Right atrium auricular region (tissue), 2 donors: ENCODE measurements at regions not wholly inside any gene's neighbourhood (a gene's known extent, or its start where the extent isn't known, plus 50 kb on each side); places are given as distances from the start of the nearest gene placed in this dataset.

Experiments
- DNase-seq: peaks from one replicate; pipeline ENCODE4 v3.0.0-alpha.2; 2019; ENCODE audit warnings: low spot score
- H3K27ac ChIP-seq, 2 donors: fragments of 200-600 bp; sonication (generic); 1 replicate in 1 of 2; 2 replicates in 1 of 2; pipeline ENCODE4 v1.5.1; 2016 to 2019
- H3K27me3 ChIP-seq, 2 donors: fragments of 200-600 bp; sonication (generic); one replicate each; pipeline versions ENCODE4 v1.5.1 to v1.6.0; 2017 to 2019
- H3K36me3 ChIP-seq: fragments of 200-600 bp; sonication (generic); one replicate; pipeline ENCODE4 v1.5.1; 2016
- H3K4me1 ChIP-seq, 2 donors: fragments of 200-600 bp; sonication (generic); one replicate each; pipeline versions ENCODE4 v1.5.1 to v1.6.0; 2017 to 2019
- H3K4me3 ChIP-seq, 2 donors: fragments of 200-600 bp; sonication (generic); 1 replicate in 1 of 2; 2 replicates in 1 of 2; pipeline ENCODE4 v1.5.1; 2017 to 2019; ENCODE audit warnings: mild to moderate bottlenecking in 1 of 2, moderate library complexity in 1 of 2
- H3K9me3 ChIP-seq, 2 donors: fragments of 200-600 bp; sonication (generic); one replicate each; pipeline ENCODE4 v1.5.1; 2019
- CTCF ChIP-seq, 2 donors: fragments of 200-600 bp; sonication (generic); IDR thresholded peaks; one replicate each; pipeline ENCODE4 v1.5.1; 2019; ENCODE audit warnings: antibody characterized with exemption in 2 of 2

- no peak for DNase-seq
- H3K4me3 ChIP-seq = no peak overlapping the region
- no peaks in the 10 kb centered on the region for H3K27me3 ChIP-seq
- no peaks in the 10 kb centered on the region for H3K36me3 ChIP-seq
- no peaks in the 10 kb centered on the region for H3K9me3 ChIP-seq
- no peak for TF ChIP-seq CTCF (IDR thresholded peaks at IDR 0.05)
- no peak overlapping the region for H3K27ac ChIP-seq
- H3K4me1 ChIP-seq = no peaks in the 10 kb centered on the region
These were observed 88.2 kb downstream of the LRATD1 start for GRCh38 chr2:14720739-14721138.

- peaks cover 0 to 4% of the 10 kb centered on the region in 2 donors for H3K9me3 ChIP-seq
- TF ChIP-seq CTCF (IDR thresholded peaks at IDR 0.05) = no peak
- H3K27ac ChIP-seq = no peak overlapping the region
- no peaks in the 10 kb centered on the region for H3K4me1 ChIP-seq
- DNase-seq = no peak
- H3K36me3 ChIP-seq = no peaks in the 10 kb centered on the region
- no peak overlapping the region for H3K4me3 ChIP-seq
- no peaks in the 10 kb centered on the region for H3K27me3 ChIP-seq
These were observed 90.5 kb downstream of the LRATD1 start for GRCh38 chr2:14722904-14723570.

DNA sequence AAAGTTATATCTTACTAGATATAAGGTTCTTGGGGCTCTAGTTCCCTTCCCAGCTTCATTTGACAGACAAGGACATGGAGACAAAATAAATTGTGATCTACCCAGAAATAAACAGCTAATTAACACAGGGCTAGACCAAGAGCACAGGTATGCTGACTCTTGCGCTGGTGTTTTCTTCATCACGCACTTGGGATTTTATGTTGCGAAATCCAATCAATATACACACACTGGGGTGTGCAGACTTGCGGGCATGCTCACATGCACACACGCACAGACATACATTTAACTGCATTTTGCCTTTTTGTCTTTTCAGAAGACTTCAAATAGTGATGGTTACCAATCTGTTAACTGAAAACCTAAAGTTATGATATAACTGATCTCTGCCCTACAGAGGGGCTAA is 91.2 kb downstream of the LRATD1 start:
- Histone ChIP-seq H3K4me3 (no peak overlapping the region), H3K27me3 (no peaks in the 10 kb centered on the region), H3K36me3 (no peaks in the 10 kb centered on the region), H3K4me1 (no peaks in the 10 kb centered on the region), H3K9me3 (peaks cover 0 to 4% of the 10 kb centered on the region in 2 donors), H3K27ac (no peak overlapping the region)
- no peak for DNase-seq
- TF ChIP-seq CTCF (IDR thresholded peaks at IDR 0.05) = no peak

GRCh38 chr2:14735696-14736095 is 103.2 kb downstream of the LRATD1 start:
- H3K4me1 ChIP-seq = no peaks in the 10 kb centered on the region

DNA sequence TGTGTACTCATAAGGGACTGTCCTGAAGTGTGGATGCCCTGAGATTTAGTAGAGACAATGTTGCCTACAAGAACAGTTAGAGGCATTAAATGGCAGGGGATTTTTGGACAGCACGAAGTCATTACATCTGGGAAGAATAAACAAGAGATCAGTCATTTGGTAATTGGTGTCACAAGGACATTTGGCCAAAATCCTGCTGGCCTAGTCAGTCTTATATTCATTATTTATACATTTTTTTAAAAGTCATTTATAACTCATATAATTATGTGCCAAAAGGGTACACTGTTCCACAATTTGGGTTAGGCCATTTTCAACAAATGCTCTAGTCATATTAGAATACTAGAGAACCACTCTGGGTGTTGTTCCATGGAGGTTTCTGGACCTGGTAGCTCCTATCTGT is 104.7 kb downstream of the LRATD1 start:
- H3K9me3 ChIP-seq = no peaks in the 10 kb centered on the region
- H3K27me3 ChIP-seq = no peaks in the 10 kb centered on the region
- H3K4me1 ChIP-seq = no peaks in the 10 kb centered on the region
- H3K36me3 ChIP-seq = no peaks in the 10 kb centered on the region
- no peak overlapping the region for H3K4me3 ChIP-seq
- no peak for DNase-seq
- H3K27ac ChIP-seq = no peak overlapping the region
- TF ChIP-seq CTCF (IDR thresholded peaks at IDR 0.05) = no peak

More at GRCh38 chr2:14735696-14736095, 103.2 kb downstream of the LRATD1 start:
- DNase-seq = no peak
- H3K9me3 ChIP-seq = no peaks in the 10 kb centered on the region
- no peak for TF ChIP-seq CTCF (IDR thresholded peaks at IDR 0.05)
- no peaks in the 10 kb centered on the region for H3K36me3 ChIP-seq
- H3K27ac ChIP-seq = no peak overlapping the region
- no peaks in the 10 kb centered on the region for H3K27me3 ChIP-seq
- H3K4me3 ChIP-seq = no peak overlapping the region

DNA sequence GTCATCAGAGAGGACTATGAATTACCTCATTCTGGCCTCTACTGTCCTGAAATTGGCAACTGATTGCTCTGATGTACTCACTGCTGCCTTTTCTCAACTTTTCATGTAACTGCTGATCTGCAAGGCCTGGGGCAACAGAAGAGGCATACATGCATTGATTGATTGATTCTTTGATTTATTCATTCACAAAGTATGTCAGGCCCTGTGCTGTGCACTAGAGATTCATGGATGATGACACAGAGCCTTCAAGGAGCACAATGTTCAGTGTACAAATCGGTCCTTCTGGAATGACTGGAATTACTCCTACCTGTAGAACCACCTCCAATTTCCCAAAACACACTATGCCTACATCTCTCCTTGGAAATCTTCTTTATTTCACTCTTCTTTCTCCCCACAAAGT is 111.3 kb downstream of the LRATD1 start:
- H3K4me3 ChIP-seq = no peak overlapping the region
- no peaks in the 10 kb centered on the region for H3K36me3 ChIP-seq
- no peaks in the 10 kb centered on the region for H3K4me1 ChIP-seq
- H3K9me3 ChIP-seq = no peaks in the 10 kb centered on the region
- H3K27me3 ChIP-seq = no peaks in the 10 kb centered on the region
- no peak overlapping the region for H3K27ac ChIP-seq
- DNase-seq = no peak
- TF ChIP-seq CTCF (IDR thresholded peaks at IDR 0.05) = no peak
